NB4 (cell line): ENCODE measurements at regions not wholly inside any gene's neighbourhood (a gene's known extent, or its start where the extent isn't known, plus 50 kb on each side); places are given as distances from the start of the nearest gene placed in this dataset.

Experiments
- CTCF ChIP-seq: IDR thresholded peaks from one replicate; pipeline ENCODE4 v1.5.1; 2012; ENCODE audit warnings: low read depth, low read length
- MAX ChIP-seq: IDR thresholded peaks from 2 replicates; pipeline ENCODE4 v1.6.1; 2011; ENCODE audit warnings: low read depth, low read length
- MYC ChIP-seq: IDR thresholded peaks from 2 replicates; pipeline ENCODE4 v1.6.1; 2011; ENCODE audit warnings: low read depth, low read length
- POLR2A ChIP-seq: IDR thresholded peaks from 2 replicates; pipeline ENCODE4 v1.6.1; 2011; ENCODE audit warnings: mild to moderate bottlenecking; ENCODE audit not compliant: insufficient read length; ENCODE audit errors: extremely low read depth

DNA sequence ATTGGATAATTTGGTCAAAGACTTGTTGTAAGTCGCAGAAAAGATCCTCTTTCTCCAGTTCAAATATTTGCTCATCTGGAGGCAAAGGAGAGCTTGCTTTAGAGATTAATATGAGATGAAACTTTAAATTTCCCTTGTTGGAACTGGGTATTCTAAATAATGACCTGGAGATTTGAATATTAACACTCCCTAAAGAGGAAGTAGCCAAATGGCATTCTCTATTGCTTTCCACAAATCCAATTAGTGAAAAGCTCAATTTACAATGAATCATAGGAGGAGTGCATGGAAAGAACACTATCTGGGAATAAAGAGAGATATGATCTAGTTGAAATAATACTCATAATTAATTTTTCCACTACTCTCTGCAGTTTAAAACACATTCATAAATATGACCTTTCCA is 641.6 kb upstream of the TENM4 start:
- no peak for TF ChIP-seq CTCF
- TF ChIP-seq POLR2A: no peak
- TF ChIP-seq MYC: no peak
- TF ChIP-seq MAX: no peak
